ENCODE measurements at regions not wholly inside any gene's neighbourhood (a gene's known extent, or its start where the extent isn't known, plus 50 kb on each side); places are given as distances from the start of the nearest gene placed in this dataset.

- no peak for TF ChIP-seq POLR2AphosphoS5 (IDR thresholded peaks at IDR 0.05; ENCODE audit: low read depth)
- no peak for TF ChIP-seq CTCF (IDR thresholded peaks at IDR 0.05; ENCODE audit: insufficient read depth, low read length)
- TF ChIP-seq, protein P1, sequence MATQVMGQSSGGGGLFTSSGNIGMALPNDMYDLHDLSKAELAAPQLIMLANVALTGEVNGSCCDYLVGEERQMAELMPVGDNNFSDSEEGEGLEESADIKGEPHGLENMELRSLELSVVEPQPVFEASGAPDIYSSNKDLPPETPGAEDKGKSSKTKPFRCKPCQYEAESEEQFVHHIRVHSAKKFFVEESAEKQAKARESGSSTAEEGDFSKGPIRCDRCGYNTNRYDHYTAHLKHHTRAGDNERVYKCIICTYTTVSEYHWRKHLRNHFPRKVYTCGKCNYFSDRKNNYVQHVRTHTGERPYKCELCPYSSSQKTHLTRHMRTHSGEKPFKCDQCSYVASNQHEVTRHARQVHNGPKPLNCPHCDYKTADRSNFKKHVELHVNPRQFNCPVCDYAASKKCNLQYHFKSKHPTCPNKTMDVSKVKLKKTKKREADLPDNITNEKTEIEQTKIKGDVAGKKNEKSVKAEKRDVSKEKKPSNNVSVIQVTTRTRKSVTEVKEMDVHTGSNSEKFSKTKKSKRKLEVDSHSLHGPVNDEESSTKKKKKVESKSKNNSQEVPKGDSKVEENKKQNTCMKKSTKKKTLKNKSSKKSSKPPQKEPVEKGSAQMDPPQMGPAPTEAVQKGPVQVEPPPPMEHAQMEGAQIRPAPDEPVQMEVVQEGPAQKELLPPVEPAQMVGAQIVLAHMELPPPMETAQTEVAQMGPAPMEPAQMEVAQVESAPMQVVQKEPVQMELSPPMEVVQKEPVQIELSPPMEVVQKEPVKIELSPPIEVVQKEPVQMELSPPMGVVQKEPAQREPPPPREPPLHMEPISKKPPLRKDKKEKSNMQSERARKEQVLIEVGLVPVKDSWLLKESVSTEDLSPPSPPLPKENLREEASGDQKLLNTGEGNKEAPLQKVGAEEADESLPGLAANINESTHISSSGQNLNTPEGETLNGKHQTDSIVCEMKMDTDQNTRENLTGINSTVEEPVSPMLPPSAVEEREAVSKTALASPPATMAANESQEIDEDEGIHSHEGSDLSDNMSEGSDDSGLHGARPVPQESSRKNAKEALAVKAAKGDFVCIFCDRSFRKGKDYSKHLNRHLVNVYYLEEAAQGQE (IDR thresholded peaks at IDR 0.05; ENCODE audit: insufficient replicate concordance, low read depth), result no peak
- no peak for TF ChIP-seq GABPA (IDR thresholded peaks at IDR 0.05; ENCODE audit: low read depth)
- no peak for TF ChIP-seq SPI1 (IDR thresholded peaks at IDR 0.05; ENCODE audit: borderline replicate concordance, low read depth)
These were observed 106.5 kb upstream of the DCN start for GRCh38 chr12:91289072-91289471.
